Upper lobe of left lung (tissue), 4 donors: ENCODE measurements at regions not wholly inside any gene's neighbourhood (a gene's known extent, or its start where the extent isn't known, plus 50 kb on each side); places are given as distances from the start of the nearest gene placed in this dataset.

Experiments used
- POLR2A ChIP-seq, 4 donors: fragments of 450-650 bp; IDR thresholded peaks; one replicate each; pipeline ENCODE4 v1.5.1; 2016 to 2017; ENCODE audit warnings: antibody characterized with exemption in 4 of 4, mild to moderate bottlenecking in 2 of 4
- TF ChIP-seq, protein P1 (sequence below), 6 experiments: fragments of 450-650 bp in 4 of 6; fragments of 200-600 bp in 2 of 6; sonication (generic) in 2 of 6; IDR thresholded peaks; one replicate each; pipeline ENCODE4 v1.5.1; 2016 to 2019; ENCODE audit warnings: antibody characterized with exemption in 6 of 6

GRCh38 chr2:221235941-221236340 lies 336.2 kb downstream of the EPHA4 start:
- TF ChIP-seq, protein P1, sequence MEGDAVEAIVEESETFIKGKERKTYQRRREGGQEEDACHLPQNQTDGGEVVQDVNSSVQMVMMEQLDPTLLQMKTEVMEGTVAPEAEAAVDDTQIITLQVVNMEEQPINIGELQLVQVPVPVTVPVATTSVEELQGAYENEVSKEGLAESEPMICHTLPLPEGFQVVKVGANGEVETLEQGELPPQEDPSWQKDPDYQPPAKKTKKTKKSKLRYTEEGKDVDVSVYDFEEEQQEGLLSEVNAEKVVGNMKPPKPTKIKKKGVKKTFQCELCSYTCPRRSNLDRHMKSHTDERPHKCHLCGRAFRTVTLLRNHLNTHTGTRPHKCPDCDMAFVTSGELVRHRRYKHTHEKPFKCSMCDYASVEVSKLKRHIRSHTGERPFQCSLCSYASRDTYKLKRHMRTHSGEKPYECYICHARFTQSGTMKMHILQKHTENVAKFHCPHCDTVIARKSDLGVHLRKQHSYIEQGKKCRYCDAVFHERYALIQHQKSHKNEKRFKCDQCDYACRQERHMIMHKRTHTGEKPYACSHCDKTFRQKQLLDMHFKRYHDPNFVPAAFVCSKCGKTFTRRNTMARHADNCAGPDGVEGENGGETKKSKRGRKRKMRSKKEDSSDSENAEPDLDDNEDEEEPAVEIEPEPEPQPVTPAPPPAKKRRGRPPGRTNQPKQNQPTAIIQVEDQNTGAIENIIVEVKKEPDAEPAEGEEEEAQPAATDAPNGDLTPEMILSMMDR (IDR thresholded peaks at IDR 0.05), result no peak
- TF ChIP-seq POLR2A (IDR thresholded peaks at IDR 0.05), result no peak
